GM23338 (cell line): ENCODE measurements at regions not wholly inside any gene's neighbourhood (a gene's known extent, or its start where the extent isn't known, plus 50 kb on each side); places are given as distances from the start of the nearest gene placed in this dataset.

Source experiments
- ATAC-seq: fragments of 200-7000 bp; cut with Tn5 transposase; 3 replicates; pipeline ENCODE4 v1.9.1; 2020
- DNase-seq: peaks from one replicate; pipeline ENCODE4 v3.0.0-alpha.2; 2015; ENCODE audit warnings: low spot score
- H2AFZ ChIP-seq: fragments of 200-600 bp; sonication (generic); 2 replicates; pipeline ENCODE4 v1.8.0; 2016; ENCODE audit warnings: antibody characterized with exemption, mild to moderate bottlenecking, moderate library complexity
- H3F3A ChIP-seq: fragments of 200-600 bp; sonication (generic); replicated peaks from 2 replicates; pipeline ENCODE4 v1.8.0; 2017; ENCODE audit warnings: antibody characterized with exemption, mixed run types, low read depth
- H3K27ac ChIP-seq: fragments of 200-600 bp; sonication (generic); 2 replicates; pipeline ENCODE4 v1.6.1; 2016; ENCODE audit warnings: low read depth
- H3K27me3 ChIP-seq: fragments of 200-600 bp; sonication (generic); 2 replicates; pipeline ENCODE4 v1.8.0; 2016; ENCODE audit warnings: mild to moderate bottlenecking, mixed run types, moderate library complexity; ENCODE audit not compliant: insufficient read depth
- H3K36me3 ChIP-seq: fragments of 200-600 bp; sonication (generic); 2 replicates; pipeline ENCODE4 v1.8.0; 2016; ENCODE audit warnings: mild to moderate bottlenecking; ENCODE audit not compliant: insufficient read depth
- H3K4me1 ChIP-seq: fragments of 200-600 bp; sonication (generic); 2 replicates; pipeline ENCODE4 v1.8.0; 2016; ENCODE audit warnings: mild to moderate bottlenecking, moderate library complexity; ENCODE audit not compliant: insufficient read depth
- H3K4me2 ChIP-seq: fragments of 200-600 bp; sonication (generic); 2 replicates; pipeline ENCODE4 v1.7.1; 2017; ENCODE audit warnings: mixed run types
- H3K4me3 ChIP-seq: fragments of 200-600 bp; sonication (generic); 2 replicates; pipeline ENCODE4 v1.6.1; 2016; ENCODE audit warnings: mixed run types
- H3K79me2 ChIP-seq: fragments of 200-600 bp; sonication (generic); replicated peaks from 2 replicates; pipeline ENCODE4 v1.8.0; 2017; ENCODE audit warnings: mild to moderate bottlenecking; ENCODE audit not compliant: insufficient read depth
- H3K9me2 ChIP-seq: fragments of 200-600 bp; sonication (generic); 2 replicates; pipeline ENCODE4 v1.8.0; 2017; ENCODE audit not compliant: insufficient read depth
- H4K20me1 ChIP-seq: fragments of 200-600 bp; sonication (generic); replicated peaks from 2 replicates; pipeline ENCODE4 v1.8.0; 2017; ENCODE audit warnings: mild to moderate bottlenecking; ENCODE audit not compliant: insufficient read depth
- H3K27ac Mint-ChIP-seq: 2 replicates; pipeline ENCODE4 v1.8.0; 2020; ENCODE audit warnings: inconsistent platforms, mild to moderate bottlenecking, moderate library complexity, mixed read lengths
- H3K27me3 Mint-ChIP-seq: 3 replicates; pipeline ENCODE4 v1.8.0; 2022; ENCODE audit warnings: low read depth, mild to moderate bottlenecking, moderate library complexity, mixed read lengths, inconsistent platforms; ENCODE audit not compliant: insufficient read depth, poor library complexity
- H3K36me3 Mint-ChIP-seq: 3 replicates; pipeline ENCODE4 v1.8.0; 2021; ENCODE audit warnings: low read depth, mild to moderate bottlenecking, inconsistent platforms, moderate library complexity, mixed read lengths
- H3K4me1 Mint-ChIP-seq: 3 replicates; pipeline ENCODE4 v1.8.0; 2020; ENCODE audit warnings: mild to moderate bottlenecking, inconsistent platforms, mixed read lengths
- H3K4me3 Mint-ChIP-seq: 3 replicates; pipeline ENCODE4 v1.8.0; 2021; ENCODE audit warnings: moderate library complexity, mild to moderate bottlenecking, inconsistent platforms, mixed read lengths
- H3K9me3 Mint-ChIP-seq: 3 replicates; pipeline ENCODE4 v1.8.0; 2020; ENCODE audit warnings: moderate library complexity, mild to moderate bottlenecking, inconsistent platforms, mixed read lengths
- CREB1 ChIP-seq: fragments of 250-450 bp; sonication (Bioruptor Pico); IDR thresholded peaks from 2 replicates; pipeline ENCODE4 v1.5.0; 2020; ENCODE audit warnings: low read depth, mild to moderate bottlenecking, moderate library complexity
- ETS1 ChIP-seq: IDR thresholded peaks from 2 replicates; pipeline ENCODE4 v1.6.1; 2016; ENCODE audit warnings: antibody characterized with exemption
- EZH2 ChIP-seq: fragments of 200-600 bp; sonication (generic); IDR thresholded peaks from one replicate; pipeline ENCODE4 v1.8.0; 2017; ENCODE audit warnings: antibody characterized with exemption, mild to moderate bottlenecking, low read depth; ENCODE audit not compliant: unreplicated experiment
- EZH2phosphoT487 ChIP-seq: fragments of 200-600 bp; sonication (generic); IDR thresholded peaks from one replicate; pipeline ENCODE4 v1.8.1; 2018; ENCODE audit warnings: antibody characterized with exemption; ENCODE audit not compliant: unreplicated experiment
- JUNB ChIP-seq: IDR thresholded peaks from one replicate; pipeline ENCODE4 v1.6.1; 2016; ENCODE audit warnings: antibody characterized with exemption; ENCODE audit not compliant: unreplicated experiment
- NANOG ChIP-seq: IDR thresholded peaks from 2 replicates; pipeline ENCODE4 v1.6.1; 2016; ENCODE audit warnings: antibody characterized with exemption, borderline replicate concordance
- POLR2AphosphoS5 ChIP-seq: IDR thresholded peaks from 2 replicates; pipeline ENCODE4 v1.6.1; 2016; ENCODE audit warnings: antibody characterized with exemption, low read depth
- REST ChIP-seq: IDR thresholded peaks from one replicate; pipeline ENCODE4 v1.6.1; 2018; ENCODE audit warnings: antibody characterized with exemption; ENCODE audit not compliant: unreplicated experiment
- STAT1 ChIP-seq: IDR thresholded peaks from one replicate; pipeline ENCODE4 v1.6.1; 2016; ENCODE audit warnings: antibody characterized with exemption; ENCODE audit not compliant: unreplicated experiment
- ZNF114 ChIP-seq: fragments of 250-450 bp; sonication (Bioruptor Pico); IDR thresholded peaks from 2 replicates; pipeline ENCODE4 v1.5.0; 2020; ENCODE audit warnings: mild to moderate bottlenecking, moderate library complexity
- ZNF331 ChIP-seq: fragments of 250-450 bp; sonication (Bioruptor Pico); IDR thresholded peaks from 2 replicates; pipeline ENCODE4 v1.5.0; 2020; ENCODE audit warnings: low read depth, mild to moderate bottlenecking, moderate library complexity
- TF ChIP-seq, protein P1 (sequence below), 2 experiments: fragments of 200-600 bp in 1 of 2; sonication (generic) in 1 of 2; conservative IDR thresholded peaks; 2 replicates each; pipeline versions ENCODE4 v1.5.1 to v1.6.1; 2016 to 2017; ENCODE audit warnings: antibody characterized with exemption in 2 of 2, low read depth in 2 of 2, mild to moderate bottlenecking in 2 of 2, moderate library complexity in 1 of 2

DNA sequence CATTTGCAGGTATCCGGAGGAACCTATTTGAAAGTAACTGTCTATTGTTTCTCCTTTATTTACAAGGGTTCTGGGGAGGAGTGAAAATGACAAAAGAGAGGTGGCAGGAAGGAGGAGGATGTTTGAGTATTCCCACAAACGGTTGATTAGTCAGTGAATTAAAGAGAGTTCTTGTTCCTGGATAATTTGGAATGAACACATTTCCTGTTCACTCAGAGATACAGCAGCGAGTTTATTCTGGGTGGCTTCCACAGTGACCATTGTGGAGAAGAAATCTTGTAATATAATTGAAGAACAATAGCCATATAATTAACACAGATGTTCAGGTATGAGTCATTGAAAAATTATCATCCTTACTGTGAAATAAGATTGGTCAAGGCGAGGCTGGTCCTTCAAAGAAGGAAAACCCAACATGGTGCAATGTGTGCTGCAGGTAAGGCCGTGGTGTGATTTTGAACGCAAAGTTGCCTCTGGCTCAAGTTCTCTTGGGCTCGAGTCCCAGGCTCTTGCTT is 77.3 kb downstream of the NFKBIZ start (continued):
- no peak for TF ChIP-seq ETS1
- no peak for TF ChIP-seq POLR2AphosphoS5

DNA sequence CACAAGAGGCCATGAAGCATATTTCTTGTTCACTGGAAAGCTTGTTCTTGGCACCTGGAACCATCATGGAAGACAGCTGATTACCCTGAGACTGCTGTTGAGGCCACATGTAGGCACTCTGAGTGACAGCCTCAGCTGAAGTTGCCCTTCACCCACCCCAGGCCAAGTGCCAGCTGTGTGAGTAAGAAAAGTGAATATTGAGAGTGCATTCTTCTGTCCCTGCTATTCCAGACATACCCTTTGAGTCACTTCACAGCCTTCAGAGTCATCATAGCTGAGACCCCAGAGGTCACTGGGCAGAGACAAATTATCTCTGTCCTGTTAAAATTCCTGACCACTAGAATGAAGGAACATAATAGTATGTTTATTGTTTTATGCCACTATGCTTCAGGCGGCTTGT is 79.6 kb downstream of the NFKBIZ start:
- Histone ChIP-seq H3K4me1 (no peaks in the 10 kb centered on the region), H3K4me3 (no peak overlapping the region), H3K27ac (no peak overlapping the region), H3K9me2 (0 out of 2 replicates have a peak, but pooled peaks cover 3% of the 10 kb centered on the region), H3K36me3 (no peaks in the 10 kb centered on the region), H3K27me3 (no peaks in the 10 kb centered on the region), H2AFZ (no peak overlapping the region), H3F3A (no peaks in the 10 kb centered on the region), H4K20me1 (no peaks in the 10 kb centered on the region), H3K79me2 (no peaks in the 10 kb centered on the region), H3K4me2 (no peak overlapping the region)
- no peak for ATAC-seq
- Mint-ChIP-seq H3K27me3 (no peaks in the 10 kb centered on the region), H3K4me1 (peaks cover 12% of the 10 kb centered on the region), H3K9me3 (no peaks in the 10 kb centered on the region), H3K27ac (no peak overlapping the region), H3K4me3 (no peak overlapping the region), H3K36me3 (no peaks in the 10 kb centered on the region; the same call in 2 of the 3 replicates)
- DNase-seq = no peak
- TF ChIP-seq, protein P1, sequence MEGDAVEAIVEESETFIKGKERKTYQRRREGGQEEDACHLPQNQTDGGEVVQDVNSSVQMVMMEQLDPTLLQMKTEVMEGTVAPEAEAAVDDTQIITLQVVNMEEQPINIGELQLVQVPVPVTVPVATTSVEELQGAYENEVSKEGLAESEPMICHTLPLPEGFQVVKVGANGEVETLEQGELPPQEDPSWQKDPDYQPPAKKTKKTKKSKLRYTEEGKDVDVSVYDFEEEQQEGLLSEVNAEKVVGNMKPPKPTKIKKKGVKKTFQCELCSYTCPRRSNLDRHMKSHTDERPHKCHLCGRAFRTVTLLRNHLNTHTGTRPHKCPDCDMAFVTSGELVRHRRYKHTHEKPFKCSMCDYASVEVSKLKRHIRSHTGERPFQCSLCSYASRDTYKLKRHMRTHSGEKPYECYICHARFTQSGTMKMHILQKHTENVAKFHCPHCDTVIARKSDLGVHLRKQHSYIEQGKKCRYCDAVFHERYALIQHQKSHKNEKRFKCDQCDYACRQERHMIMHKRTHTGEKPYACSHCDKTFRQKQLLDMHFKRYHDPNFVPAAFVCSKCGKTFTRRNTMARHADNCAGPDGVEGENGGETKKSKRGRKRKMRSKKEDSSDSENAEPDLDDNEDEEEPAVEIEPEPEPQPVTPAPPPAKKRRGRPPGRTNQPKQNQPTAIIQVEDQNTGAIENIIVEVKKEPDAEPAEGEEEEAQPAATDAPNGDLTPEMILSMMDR (conservative IDR thresholded peaks at IDR 0.05; ENCODE audit: low read depth in 2 of 2) = no peak
- no peak for TF ChIP-seq STAT1
- TF ChIP-seq ZNF331 = no peak
- TF ChIP-seq POLR2AphosphoS5 = no peak
- no peak for TF ChIP-seq NANOG
- no peak for TF ChIP-seq REST
- no peak for TF ChIP-seq CREB1 (CRISPR knock-in tag)
- TF ChIP-seq JUNB = no peak
- no peak for TF ChIP-seq EZH2phosphoT487
- TF ChIP-seq EZH2 = no peak
- no peak for TF ChIP-seq ETS1
- no peak for TF ChIP-seq ZNF114
